DMS 273 treated with DMSO at 0.1 percent for 48 hours (cell line): ENCODE measurements at regions not wholly inside any gene's neighbourhood (a gene's known extent, or its start where the extent isn't known, plus 50 kb on each side); places are given as distances from the start of the nearest gene placed in this dataset.

Source experiments
- DNase-seq: peaks from one replicate; lab custom pipeline; 2025; lab: John Stamatoyannopoulos, UW

DNA sequence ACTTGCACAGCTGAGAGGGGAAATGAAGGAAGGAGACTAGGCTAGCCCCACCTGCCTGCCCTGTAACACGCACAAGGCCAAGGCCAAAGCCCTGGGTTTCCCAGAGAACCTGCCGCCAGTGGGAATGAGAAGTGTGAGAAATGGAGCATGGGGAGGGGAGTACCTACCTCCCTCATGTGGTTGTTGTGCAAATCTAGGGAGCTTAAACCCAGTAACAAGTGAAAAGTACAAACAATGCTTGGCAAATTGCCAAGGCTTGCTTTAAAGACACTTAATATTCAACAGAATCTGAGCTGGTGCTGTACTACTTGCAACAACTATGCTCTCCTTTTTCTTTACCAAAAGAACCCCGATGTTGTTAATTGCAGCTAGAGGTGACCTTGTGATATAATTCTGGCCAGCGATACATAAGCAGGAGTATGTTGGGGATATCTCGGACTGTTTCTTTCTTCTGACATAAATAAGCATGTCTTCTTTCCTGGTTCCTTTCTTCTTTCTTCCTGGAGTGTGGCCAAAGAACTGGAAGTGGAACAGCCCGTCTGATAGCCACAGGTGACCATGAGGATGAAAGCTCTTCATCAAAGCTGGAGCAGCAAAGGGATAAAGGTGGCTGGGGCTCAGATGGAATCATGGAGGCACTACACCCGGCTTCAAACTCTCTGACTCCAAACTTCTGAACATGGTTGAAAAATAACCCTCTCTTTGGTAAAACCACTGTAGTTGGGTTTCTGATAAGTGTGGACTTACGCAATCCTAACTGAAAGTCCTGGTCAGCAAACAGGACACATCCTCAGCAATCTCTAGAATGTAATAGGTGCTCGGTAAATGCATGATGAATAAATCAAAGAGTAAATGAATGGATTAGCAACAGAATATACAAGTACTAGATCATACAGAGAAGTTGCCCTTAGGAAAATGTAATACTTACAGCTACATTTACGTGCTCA lies 207.9 kb downstream of the NUAK1 start:
- DNase-seq = no peak

DNA sequence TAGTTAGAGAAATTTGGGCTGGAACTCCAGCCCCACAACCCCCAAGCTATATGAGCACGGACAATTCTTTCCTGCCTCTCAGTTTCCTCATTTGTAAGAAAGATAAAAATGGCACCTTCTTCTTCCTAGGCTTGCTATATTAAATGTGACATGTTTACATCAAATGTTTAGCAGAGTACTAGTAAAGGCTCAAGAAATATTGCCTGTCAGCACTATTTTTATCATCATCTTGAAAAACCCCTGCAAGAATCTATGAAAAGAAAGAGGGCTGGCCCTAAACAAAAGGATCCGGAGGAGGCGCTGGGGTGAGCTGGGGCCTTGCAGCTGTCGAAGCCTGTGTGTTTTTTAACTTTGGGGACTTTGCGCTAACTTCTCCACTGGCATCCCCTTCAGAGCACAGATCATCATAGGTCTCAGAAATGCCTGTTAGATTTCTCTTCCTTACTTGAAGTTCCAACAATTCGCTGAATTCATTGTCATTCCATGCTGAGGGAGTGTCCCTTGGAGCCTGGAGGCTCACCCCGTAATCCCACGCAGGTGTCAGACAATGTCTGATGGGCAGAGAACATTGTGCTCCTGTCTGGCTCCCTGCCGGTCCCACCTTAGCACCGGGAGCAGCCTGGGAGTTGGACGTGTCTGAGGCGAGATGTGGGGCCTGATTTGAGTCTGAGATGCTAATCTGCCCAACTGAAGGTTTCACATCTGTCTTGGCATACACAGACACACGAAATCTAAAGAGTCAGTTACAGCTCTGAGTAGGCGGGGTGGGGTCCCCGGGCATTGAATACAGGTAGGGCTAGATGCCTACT lies 206.8 kb downstream of the NUAK1 start:
- DNase-seq = no peak

DNA sequence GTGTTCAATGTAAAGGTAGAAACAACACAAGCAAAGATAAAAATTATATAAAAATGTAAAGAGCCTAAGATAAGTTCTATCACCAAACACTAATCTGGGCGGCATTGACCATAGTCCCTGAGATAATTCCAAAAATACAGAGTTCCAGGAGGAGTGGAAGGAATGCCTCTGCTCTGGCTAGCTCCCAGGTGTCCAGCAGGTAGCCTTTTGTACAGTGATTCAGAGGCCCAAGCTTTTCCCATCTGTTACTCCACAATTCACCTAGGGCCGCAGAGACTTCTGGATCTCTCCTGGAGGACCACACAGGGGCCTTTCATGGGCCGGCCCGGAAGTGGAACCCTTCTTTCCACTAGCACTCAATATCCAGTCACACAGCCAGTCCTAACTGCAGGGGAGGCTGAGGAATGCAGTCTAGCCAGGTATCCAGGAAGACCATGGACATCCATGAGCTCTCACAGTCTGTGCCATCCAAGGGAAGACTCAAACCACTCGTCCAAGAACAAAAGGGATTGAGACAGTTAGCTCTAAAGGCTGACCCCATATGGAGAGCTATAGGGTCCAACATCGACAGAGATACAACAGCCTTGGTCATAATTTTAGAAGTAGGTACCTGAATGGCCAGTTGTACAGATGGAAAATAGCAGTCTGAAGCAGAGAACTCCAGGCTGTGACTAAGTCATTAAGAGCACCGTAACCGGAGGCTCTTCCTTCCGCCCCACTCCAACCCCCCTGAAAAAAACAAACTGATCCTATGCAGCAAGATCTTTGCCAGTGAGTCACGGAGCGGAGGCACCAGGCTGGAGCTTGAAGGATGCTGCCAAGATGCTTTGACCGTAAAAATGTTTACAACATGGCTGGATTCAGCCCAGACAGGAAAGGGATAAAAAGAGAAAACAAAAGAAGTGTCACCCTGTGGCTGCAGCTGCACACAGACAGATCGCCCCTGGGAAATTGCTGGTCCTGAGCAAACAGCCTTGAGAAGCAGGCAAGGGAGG lies 204.8 kb downstream of the NUAK1 start:
- no peak for DNase-seq

DNA sequence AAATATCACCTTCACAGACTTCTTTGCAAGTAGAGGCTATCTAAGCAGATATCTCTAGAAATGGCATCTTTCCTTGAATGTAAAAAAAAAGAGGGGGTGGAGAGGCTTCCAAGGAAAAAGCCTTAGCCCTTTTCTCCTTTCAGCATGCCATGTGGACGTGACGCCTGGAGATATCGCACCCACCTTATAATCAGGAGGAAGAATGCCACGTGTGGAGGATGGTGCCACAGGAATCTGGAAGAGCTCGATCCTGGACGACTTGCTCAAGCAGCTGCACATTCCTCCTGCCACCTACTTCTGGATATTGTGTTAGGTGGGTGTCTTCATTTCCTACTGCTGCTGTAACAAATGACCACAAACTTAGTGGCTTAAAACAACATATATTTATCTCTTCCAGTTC lies 203.6 kb downstream of the NUAK1 start:
- no peak for DNase-seq

DNA sequence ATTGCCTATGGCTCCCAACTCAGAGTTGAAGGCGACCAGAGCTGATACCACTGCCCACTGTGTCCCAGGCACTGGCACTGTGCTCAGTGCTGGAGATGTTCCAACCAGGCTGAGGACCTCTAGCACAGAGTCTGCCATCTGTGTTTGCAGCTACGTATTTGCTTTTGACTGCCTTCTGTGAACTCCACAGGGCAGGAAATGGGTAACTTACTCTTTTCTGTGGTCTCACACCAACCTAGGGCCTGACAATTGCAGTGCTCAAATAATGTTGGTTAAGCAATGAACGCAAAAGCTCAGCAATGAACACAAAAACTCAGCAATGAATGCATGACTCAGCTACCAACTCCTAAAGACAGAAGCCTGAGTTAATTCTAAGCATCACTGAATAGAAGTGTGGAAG lies 202.8 kb downstream of the NUAK1 start:
- no peak for DNase-seq

DNA sequence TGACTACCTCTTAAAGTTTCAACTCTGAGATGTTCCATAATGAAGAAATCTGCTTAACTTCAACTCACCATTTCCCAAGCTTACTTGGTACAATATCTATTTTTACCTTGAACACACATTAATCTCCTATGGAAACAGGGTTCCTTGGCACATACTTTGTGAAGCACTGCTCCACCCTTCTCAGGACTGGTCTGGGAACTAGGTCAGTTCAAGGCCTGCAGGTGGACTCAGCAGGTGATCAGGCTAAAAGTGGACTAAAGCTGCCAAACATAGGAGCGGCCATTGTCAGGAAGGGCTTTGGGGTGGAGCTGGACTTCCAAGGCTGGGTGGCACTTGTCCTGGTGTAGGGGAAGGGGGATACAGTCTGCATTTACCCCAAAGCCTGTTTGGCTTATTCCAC lies 202.3 kb downstream of the NUAK1 start:
- DNase-seq = no peak

DNA sequence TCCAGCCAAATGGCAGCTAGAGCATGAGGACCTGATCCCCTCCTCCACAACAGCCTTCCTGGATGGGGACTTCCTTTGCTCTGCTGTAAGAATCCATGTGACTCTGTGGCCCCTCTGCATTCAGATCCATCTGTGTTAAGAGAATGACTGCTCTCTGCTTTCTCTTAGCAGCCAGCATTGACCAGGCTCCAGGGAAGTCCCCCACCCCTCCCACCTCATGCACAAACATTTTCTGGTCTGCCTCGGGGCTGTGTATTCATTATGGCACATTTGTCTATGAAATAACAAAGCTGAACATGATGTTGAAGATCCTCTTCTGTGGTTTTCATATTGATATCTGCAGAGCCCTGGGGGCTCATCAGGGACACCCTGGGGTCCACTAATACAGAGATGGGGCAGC lies 201.7 kb downstream of the NUAK1 start:
- DNase-seq = no peak

DNA sequence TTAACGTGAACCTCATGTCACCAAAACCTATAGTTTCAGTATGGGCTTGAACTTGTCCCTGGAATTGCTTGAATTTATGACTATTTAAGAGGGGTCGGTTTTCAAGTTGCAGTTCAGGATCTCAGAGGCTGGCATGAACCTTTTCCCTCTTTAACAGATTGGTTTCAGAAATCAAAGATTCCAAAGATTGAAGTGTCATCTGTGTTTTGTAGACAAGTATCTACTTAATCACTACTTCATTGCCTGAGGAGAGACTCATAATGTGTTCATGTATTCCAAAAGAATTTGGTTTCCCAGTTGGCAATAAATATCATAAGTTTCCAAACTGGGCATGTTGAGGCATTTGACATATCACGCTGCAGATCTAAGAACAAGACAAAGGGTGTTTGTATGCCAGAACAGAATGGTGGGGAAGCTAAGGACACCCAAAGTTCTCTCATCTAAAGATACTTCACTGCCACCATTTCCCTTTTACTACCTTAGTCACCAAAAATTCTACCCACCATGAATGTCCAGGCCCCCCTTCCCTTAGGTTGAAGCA lies 199.5 kb downstream of the NUAK1 start:
- DNase-seq = no peak

DNA sequence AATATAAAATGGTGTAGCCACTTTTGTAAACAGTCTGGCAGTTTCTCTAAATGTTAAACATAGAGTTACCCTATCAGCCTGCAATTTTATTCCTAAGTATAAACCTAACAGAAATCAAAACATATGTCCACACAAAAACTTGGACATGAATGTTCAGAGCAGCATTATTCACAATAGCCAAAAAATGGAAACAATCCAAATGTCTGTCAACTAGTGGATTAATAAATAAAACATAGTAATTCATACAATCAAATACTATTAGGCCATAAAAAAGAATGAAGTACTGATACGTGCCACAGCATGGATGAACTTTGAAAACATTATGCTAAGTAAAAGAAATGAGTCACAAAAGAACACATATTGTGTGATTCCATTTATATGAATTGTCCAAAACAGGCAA lies 196.5 kb downstream of the NUAK1 start:
- no peak for DNase-seq

DNA sequence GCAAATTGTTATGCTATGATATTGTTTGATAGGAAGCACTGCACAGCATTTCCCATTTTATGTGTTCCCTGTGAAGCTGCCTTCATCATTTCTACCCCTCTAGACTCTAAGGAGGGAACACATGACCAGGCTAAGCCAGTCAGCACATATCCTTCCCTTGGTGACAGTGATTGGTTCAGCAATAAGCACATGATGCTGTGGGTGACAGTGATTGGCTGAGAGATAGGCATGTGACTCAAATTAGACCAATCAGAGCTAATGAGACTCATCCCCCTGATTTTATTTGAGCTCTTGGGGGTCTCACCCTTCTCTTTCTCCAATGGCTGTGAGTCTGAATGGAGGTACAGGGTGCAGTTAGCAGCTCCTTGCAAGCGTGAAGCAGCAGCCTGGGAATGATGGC lies 195.2 kb downstream of the NUAK1 start:
- no peak for DNase-seq

DNA sequence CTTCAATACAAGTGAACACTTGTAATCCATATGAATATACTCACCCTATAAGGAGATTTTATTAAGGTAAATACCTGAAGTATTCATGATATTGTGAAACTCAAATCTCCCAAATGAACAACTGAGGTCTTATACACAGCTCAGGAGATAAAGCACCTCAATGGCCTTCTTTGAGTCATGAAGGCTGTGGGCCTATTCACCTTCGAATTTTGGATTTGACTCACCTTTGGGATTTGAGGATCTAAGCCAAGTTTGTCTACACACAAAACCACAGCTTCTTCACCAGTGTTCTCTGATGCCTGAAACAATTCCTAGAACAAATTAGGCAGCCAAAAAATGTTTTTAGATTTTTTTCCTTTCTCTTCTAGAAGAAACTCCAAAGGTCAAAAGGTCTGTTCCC lies 194.1 kb downstream of the NUAK1 start:
- DNase-seq = no peak

DNA sequence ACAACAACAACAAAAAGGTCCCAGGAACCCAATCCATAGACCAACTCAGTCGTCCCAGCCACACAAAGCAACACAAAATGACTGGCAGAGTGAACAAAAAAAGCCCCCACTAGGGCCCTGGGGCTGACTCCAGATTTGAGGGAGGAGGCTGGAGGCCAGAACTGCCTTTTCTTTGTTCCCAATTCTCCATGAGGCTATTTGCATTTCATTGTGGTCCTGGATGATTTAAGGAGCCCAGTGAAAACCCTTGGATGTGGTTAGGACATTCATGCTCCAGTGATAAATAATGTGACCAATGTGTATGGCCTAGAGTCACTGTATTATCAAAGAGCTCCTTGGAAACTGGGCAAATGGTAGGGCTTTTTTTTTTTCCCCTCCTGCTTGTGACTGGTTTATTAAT lies 192.9 kb downstream of the NUAK1 start:
- DNase-seq = no peak

DNA sequence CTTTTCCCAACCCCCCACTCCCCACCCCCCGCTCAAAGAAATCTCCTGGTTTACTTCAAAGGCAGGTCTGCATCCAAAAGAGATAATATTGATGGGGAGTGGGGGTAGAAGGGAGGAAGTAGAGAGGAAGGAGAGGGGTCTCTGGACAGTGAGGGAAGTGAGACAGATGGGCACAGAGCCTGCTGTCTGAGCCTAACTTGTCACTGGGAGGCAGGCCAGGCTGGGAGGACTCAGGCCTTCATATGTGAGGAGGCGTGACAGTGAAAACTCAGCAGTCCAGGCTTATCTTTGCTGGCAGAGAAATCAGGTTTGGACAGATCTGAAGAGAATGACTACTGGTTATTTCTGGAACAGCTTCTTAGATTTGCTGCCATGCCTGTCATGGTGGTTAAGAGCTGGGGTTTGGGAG lies 192.3 kb downstream of the NUAK1 start:
- DNase-seq = no peak

DNA sequence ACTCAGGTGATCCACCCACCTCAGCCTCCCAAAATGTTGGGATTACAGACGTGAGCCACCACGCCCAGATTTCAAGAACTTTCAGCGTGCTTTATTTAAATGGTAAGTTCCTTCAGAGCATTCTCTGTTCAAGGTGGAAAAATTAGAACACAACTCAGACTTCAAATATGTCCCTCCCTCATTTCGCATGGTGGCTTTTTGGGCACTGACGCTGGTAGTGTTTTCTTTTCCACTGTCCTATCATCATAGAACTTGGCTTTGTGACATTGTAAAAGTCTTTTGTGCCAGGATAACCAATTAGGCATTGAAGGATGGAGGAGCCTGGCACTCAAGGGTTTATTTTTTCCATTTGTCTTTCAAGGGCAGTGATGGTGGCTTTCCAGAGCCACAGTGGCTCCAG lies 190.8 kb downstream of the NUAK1 start:
- no peak for DNase-seq

DNA sequence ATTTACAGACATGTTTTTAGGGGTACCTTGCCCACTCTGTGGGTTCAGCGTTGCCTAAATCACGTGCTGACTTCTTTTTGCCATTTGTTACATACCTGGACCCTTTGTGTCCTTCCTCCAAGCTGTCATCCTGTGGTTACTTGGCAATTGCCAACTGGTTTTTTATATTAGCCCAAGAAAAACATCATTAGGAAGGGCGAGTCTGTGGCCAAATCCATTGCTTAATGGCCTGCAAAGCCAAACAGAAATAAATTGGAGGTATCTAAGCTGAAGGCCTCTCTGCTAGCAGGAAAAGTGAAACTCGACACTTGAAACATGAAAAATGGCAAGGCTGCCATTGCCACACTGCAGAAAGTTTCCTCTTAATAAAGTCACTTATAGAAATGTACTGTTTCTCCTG lies 190.4 kb downstream of the NUAK1 start:
- DNase-seq = no peak

DNA sequence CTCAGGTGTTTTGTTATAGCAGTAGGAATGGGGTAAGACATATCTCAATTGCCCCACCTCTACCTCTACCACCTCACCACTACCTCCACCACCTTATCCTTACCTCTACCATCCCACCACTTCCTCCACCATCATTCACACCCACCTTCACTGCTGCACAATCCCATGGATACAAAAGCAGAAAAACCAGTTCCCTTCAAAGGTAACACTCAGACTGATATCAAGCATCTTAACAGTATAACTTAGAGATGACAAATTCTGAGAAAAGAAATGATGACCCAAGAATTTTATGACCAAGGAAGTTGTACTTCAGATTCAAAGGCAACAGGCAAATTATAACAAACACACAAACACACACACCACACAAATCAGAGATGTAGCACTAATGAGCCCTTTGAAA lies 189.4 kb downstream of the NUAK1 start:
- DNase-seq = no peak

DNA sequence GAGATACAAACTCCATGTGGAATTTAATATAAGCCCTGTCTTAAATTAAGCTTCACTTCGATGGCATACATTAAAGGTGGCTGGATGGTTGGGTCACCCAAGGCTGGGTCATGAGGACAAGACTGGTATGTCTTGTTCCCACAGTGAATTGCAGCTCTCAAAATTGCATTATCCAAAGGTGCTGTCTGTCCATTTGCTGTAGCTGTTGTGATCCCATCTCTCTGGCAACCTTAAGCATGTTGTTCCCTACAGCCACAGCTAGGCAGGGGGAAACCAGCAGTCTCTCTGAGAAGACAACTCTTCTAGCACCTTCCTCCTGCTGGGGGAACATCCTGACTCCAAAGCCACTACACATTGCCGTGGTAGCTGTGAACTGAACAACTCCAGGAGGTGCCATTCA lies 187.0 kb downstream of the NUAK1 start:
- no peak for DNase-seq

DNA sequence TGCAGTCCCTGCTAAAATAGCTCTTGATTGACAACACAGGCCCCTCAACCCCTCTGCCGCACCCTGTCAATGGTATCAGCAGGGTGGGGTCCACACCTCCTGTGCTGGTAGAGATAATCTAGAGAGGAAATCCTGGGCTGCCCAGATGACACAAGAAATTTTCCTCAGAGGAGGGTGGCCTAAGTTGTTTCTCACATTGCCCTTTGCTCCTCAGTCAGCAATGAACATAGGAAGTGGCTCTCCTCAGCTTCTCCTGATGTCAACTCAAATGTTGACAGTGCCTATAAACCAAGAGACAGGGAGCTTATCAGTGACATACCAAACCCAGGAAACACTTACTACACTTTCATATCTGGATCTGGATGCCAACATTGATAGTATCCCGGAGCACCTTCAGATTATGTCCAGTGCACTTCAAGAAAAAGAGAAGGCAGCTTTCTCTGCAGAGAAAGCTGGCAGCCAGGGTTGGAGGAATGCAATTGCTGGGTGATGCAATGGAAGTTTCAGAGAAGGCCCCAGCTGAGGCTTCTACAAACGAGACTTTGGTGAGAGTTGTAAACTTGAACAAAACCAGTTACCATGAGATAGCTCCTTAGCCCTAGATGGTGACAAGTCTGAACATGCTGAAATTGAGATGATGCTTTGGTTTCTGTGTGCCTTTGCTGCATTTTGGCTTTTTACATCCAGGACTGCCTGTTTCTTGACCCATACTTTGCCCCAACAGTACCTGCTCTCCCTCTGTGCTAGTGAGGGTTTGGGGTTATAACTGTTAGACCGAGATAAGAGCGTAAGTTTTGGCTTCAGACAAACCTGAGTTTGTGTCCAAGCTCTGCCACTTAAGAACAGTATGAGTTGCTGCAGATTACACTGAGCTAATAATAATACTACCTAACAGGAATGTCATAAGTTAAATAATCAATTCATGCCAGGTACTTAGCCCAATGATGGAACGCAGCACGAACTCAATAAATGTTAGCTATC lies 183.5 kb downstream of the NUAK1 start:
- no peak for DNase-seq

DNA sequence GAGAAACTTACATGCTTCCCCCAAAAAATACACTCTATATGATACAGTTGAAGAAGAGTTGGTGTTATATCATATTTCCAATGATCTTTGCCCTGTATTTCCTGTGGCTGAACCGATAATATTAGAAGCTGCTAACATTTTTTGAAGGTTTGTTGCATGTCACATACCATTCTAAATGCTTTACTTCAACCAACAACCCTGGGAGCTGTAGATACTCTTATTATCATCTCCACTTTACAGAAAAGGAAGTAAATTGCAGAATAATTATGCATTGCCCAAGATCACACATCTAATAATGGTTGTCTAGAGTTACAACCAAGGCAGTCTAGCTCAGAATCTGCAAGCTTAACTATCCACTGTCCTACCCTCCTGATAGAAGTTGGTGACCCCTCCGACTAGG lies 182.8 kb downstream of the NUAK1 start:
- no peak for DNase-seq

DNA sequence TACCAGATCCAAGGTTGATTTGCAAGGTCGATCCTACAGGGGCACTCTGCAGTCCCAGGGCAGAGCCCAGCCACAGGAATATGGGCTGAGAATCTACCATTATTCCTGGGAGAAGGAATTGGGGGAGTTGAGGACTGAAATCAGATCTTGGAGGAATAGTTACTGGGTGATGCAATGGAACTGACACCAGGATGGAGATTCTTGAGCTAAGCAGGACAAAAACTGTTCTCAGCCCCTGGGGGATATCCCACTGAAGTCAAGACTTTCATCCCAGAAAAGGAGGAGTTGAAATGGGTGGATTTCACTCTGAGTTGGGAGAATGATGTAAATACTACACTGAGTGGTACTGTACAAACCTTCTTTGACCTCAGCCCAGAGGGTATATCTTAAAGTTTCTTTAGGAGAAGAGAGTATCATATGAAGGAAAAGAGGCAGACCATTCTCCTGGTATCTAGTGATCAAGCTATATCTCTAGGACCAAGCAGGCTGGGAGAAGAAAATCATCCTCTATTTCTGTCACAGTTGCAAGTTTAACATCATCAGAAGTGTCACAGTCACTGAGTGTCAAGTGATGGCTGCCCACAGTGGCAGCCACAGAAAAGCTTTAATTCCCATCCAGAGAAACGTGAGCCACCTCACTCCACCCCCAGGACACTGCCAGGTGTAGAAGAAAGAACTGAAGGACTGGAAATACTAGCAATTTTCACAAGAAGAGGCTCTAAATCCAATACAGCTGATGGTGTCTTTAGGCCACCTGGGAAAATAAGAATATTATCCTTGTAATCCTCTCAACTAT lies 181.9 kb downstream of the NUAK1 start:
- no peak for DNase-seq
